ENCODE measurements at regions not wholly inside any gene's neighbourhood (a gene's known extent, or its start where the extent isn't known, plus 50 kb on each side); places are given as distances from the start of the nearest gene placed in this dataset.

GRCh38 chr2:152245653-152246052, 70.1 kb upstream of the STAM2 start:
- TF ChIP-seq POLR2AphosphoS5 (IDR thresholded peaks at IDR 0.05; ENCODE audit: low read depth, low read length) (no peak), TAF1 (IDR thresholded peaks at IDR 0.05; ENCODE audit: low read depth, low read length) (no peak), POLR2A (IDR thresholded peaks at IDR 0.05; ENCODE audit: low read depth, low read length) (no peak)
